ENCODE measurements at regions not wholly inside any gene's neighbourhood (a gene's known extent, or its start where the extent isn't known, plus 50 kb on each side); places are given as distances from the start of the nearest gene placed in this dataset.

- DNase-seq (ENCODE audit: low read depth) = no peak
- no peak for TF ChIP-seq CTCF (IDR thresholded peaks at IDR 0.05; ENCODE audit: low read length, missing control alignments)
- H3K4me3 ChIP-seq (replicated peaks; ENCODE audit: low read depth, low read length) = no peak overlapping the region
These were observed 385.2 kb downstream of the EPHA4 start for GRCh38 chr2:221186873-221187272.

- TF ChIP-seq CTCF (IDR thresholded peaks at IDR 0.05; ENCODE audit: low read length, missing control alignments) = no peak
- DNase-seq (ENCODE audit: low read depth) = no peak
- H3K4me3 ChIP-seq (replicated peaks; ENCODE audit: low read depth, low read length) = no peak overlapping the region
These were observed 382.6 kb downstream of the EPHA4 start for GRCh38 chr2:221189431-221190067.

GRCh38 chr2:221195829-221196228 lies 376.3 kb downstream of the EPHA4 start:
- H3K4me3 ChIP-seq (replicated peaks; ENCODE audit: low read depth, low read length) = no peak overlapping the region
- TF ChIP-seq CTCF (IDR thresholded peaks at IDR 0.05; ENCODE audit: low read length, missing control alignments) = no peak
- DNase-seq (ENCODE audit: low read depth) = no peak

- TF ChIP-seq CTCF (IDR thresholded peaks at IDR 0.05; ENCODE audit: low read length, missing control alignments) = no peak
- DNase-seq (ENCODE audit: low read depth) = no peak
- H3K4me3 ChIP-seq (replicated peaks; ENCODE audit: low read depth, low read length) = no peak overlapping the region
These were observed 374.8 kb downstream of the EPHA4 start for GRCh38 chr2:221197225-221197856.

- no peak for DNase-seq (ENCODE audit: low read depth)
- H3K4me3 ChIP-seq (replicated peaks; ENCODE audit: low read depth, low read length) = no peak overlapping the region
- TF ChIP-seq CTCF (IDR thresholded peaks at IDR 0.05; ENCODE audit: low read length, missing control alignments) = no peak
These were observed 373.8 kb downstream of the EPHA4 start for GRCh38 chr2:221198309-221198708.

GRCh38 chr2:221200184-221200839 lies 371.8 kb downstream of the EPHA4 start:
- H3K4me3 ChIP-seq (replicated peaks; ENCODE audit: low read depth, low read length) = no peak overlapping the region
- TF ChIP-seq CTCF (IDR thresholded peaks at IDR 0.05; ENCODE audit: low read length, missing control alignments) = no peak
- no peak for DNase-seq (ENCODE audit: low read depth)
